ENCODE measurements at regions not wholly inside any gene's neighbourhood (a gene's known extent, or its start where the extent isn't known, plus 50 kb on each side); places are given as distances from the start of the nearest gene placed in this dataset.

DNA sequence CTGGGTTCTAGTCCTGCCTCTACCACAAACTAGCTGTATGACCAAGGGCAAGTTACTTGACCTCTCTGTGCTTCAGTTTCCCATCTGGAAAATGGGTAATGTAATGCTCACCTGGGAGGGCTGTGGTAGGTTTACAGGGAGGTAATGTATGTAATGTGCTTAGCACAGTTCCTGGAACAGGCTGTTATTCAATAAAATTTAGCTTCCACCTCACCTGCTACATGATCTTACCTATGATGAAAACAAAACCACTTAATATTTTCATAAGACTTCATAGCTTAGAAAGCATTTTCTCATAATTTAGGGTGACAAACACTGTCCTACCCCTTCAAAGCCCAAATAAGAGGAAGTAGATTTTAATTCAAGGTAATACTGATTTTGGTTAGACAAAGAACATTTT, 530.6 kb downstream of the FUT8 start:
- H3K9ac ChIP-seq: no peak overlapping the region
- Mint-ChIP-seq H3K9me3 (peaks cover 1% of the 10 kb centered on the region), H3K4me1 (peaks cover 25% of the 10 kb centered on the region), H3K27ac (no peak overlapping the region), H3K36me3 (no peaks in the 10 kb centered on the region), H3K4me3 (no peak overlapping the region), H3K27me3 (ENCODE audit: insufficient read depth, low read depth) (peaks cover 3% of the 10 kb centered on the region)
- H3K4me3 ChIP-seq: no peak overlapping the region
- H2AFZ ChIP-seq (replicated peaks): no peak overlapping the region
- H3K9me3 ChIP-seq (ENCODE audit: low read depth): no peaks in the 10 kb centered on the region
- DNase-seq (ENCODE audit: low spot score): no peak
- no peak overlapping the region for H3K27ac ChIP-seq
- no peaks in the 10 kb centered on the region for H3K79me2 ChIP-seq (ENCODE audit: low read depth)
- no peak for TF ChIP-seq EZH2phosphoT487 (IDR thresholded peaks at IDR 0.05)
- TF ChIP-seq, protein P1, sequence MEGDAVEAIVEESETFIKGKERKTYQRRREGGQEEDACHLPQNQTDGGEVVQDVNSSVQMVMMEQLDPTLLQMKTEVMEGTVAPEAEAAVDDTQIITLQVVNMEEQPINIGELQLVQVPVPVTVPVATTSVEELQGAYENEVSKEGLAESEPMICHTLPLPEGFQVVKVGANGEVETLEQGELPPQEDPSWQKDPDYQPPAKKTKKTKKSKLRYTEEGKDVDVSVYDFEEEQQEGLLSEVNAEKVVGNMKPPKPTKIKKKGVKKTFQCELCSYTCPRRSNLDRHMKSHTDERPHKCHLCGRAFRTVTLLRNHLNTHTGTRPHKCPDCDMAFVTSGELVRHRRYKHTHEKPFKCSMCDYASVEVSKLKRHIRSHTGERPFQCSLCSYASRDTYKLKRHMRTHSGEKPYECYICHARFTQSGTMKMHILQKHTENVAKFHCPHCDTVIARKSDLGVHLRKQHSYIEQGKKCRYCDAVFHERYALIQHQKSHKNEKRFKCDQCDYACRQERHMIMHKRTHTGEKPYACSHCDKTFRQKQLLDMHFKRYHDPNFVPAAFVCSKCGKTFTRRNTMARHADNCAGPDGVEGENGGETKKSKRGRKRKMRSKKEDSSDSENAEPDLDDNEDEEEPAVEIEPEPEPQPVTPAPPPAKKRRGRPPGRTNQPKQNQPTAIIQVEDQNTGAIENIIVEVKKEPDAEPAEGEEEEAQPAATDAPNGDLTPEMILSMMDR (IDR thresholded peaks at IDR 0.05): no peak
- TF ChIP-seq EZH2 (IDR thresholded peaks at IDR 0.05): no peak
- H3K4me2 ChIP-seq: no peak overlapping the region
- H3F3A ChIP-seq (ENCODE audit: low read depth): no peaks in the 10 kb centered on the region
- no peaks in the 10 kb centered on the region for H3K27me3 ChIP-seq
- H3K4me1 ChIP-seq: peaks cover 9% of the 10 kb centered on the region
- no peaks in the 10 kb centered on the region for H3K36me3 ChIP-seq
- no peaks in the 10 kb centered on the region for H4K20me1 ChIP-seq (ENCODE audit: low read depth)

DNA sequence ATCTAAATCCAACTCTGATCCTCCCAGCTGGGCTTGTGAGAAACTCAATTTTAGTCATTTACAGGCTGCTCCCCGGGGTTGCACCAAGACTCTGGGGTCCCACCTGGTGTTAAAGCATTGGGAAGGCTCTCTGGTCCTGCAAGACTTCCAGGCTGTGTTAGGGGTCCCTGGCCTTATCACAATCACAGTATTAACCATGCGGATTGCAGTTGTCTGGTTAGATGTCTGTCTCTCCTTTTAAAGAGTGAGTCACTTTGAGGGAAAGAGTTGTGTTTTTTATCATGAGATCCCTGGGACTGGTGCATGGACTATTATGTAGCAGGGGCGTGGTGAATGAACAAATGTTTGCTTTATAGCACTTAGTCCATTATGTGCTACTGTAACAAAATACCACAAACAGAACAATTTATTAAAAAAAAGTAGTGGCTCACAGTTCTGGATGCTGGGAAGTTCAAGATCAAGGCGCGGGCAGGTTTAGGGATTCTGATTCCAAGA, 531.4 kb downstream of the FUT8 start:
- Histone ChIP-seq H3K79me2 (ENCODE audit: low read depth) (no peaks in the 10 kb centered on the region), H2AFZ (replicated peaks) (no peak overlapping the region), H3F3A (ENCODE audit: low read depth) (no peaks in the 10 kb centered on the region), H3K27ac (no peak overlapping the region), H3K9ac (no peak overlapping the region), H3K4me3 (no peak overlapping the region), H3K9me3 (ENCODE audit: low read depth) (no peaks in the 10 kb centered on the region), H3K27me3 (no peaks in the 10 kb centered on the region), H3K4me1 (peaks cover 9% of the 10 kb centered on the region), H3K36me3 (no peaks in the 10 kb centered on the region), H4K20me1 (ENCODE audit: low read depth) (no peaks in the 10 kb centered on the region), H3K4me2 (no peak overlapping the region)
- H3K4me1 Mint-ChIP-seq: peaks cover 25% of the 10 kb centered on the region
- peaks cover 2% of the 10 kb centered on the region for H3K9me3 Mint-ChIP-seq
- TF ChIP-seq, protein P1 (IDR thresholded peaks at IDR 0.05): no peak
- no peak for TF ChIP-seq EZH2phosphoT487 (IDR thresholded peaks at IDR 0.05)
- TF ChIP-seq EZH2 (IDR thresholded peaks at IDR 0.05): no peak
- no peak for DNase-seq (ENCODE audit: low spot score)
- no peaks in the 10 kb centered on the region for H3K36me3 Mint-ChIP-seq
- H3K27ac Mint-ChIP-seq: no peak overlapping the region
- H3K4me3 Mint-ChIP-seq: no peak overlapping the region
- peaks cover 6% of the 10 kb centered on the region for H3K27me3 Mint-ChIP-seq (ENCODE audit: insufficient read depth, low read depth)

DNA sequence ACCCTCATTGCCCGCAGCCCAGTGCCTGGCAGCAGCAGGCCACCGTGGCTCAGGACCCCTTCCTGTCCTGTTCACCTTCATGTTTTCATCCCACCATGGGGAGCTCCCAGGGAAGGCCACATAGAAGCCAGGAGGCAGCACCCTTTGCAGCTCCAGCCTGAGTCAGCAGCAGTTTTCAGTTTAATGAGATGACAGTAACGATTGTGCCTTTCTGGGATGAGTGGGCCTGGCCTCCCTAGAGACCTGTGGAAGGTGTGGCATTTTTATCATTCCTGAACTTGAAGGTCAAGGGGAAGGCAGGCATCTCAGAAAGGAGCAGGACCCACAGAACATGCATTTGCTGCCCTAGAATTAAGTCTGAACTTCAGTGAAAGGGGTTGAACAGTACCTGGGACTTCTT, 532.8 kb downstream of the FUT8 start:
- H3K4me3 Mint-ChIP-seq: no peak overlapping the region

More for the DNA sequence above, 532.8 kb downstream of the FUT8 start:
- H3K36me3 ChIP-seq: no peaks in the 10 kb centered on the region
- Mint-ChIP-seq H3K27ac (no peak overlapping the region), H3K4me1 (peaks cover 27% of the 10 kb centered on the region), H3K27me3 (ENCODE audit: insufficient read depth, low read depth) (peaks cover 6% of the 10 kb centered on the region), H3K36me3 (no peaks in the 10 kb centered on the region), H3K9me3 (peaks cover 2% of the 10 kb centered on the region)
- DNase-seq (ENCODE audit: low spot score): no peak
- peaks cover 9% of the 10 kb centered on the region for H3K4me1 ChIP-seq
- no peak overlapping the region for H3K27ac ChIP-seq
- H3K27me3 ChIP-seq: no peaks in the 10 kb centered on the region
- H3K4me3 ChIP-seq: no peak overlapping the region
- H4K20me1 ChIP-seq (ENCODE audit: low read depth): no peaks in the 10 kb centered on the region
- TF ChIP-seq, protein P1 (IDR thresholded peaks at IDR 0.05): no peak
- no peak for TF ChIP-seq EZH2phosphoT487 (IDR thresholded peaks at IDR 0.05)
- TF ChIP-seq EZH2 (IDR thresholded peaks at IDR 0.05): no peak
- no peak overlapping the region for H3K4me2 ChIP-seq
- no peaks in the 10 kb centered on the region for H3F3A ChIP-seq (ENCODE audit: low read depth)
- H3K9me3 ChIP-seq (ENCODE audit: low read depth): no peaks in the 10 kb centered on the region
- no peak overlapping the region for H2AFZ ChIP-seq (replicated peaks)
- H3K9ac ChIP-seq: no peak overlapping the region
- no peaks in the 10 kb centered on the region for H3K79me2 ChIP-seq (ENCODE audit: low read depth)

Data from neural progenitor cell (in vitro differentiated cells).